Mucosa of descending colon (tissue), 3 donors: ENCODE measurements at regions not wholly inside any gene's neighbourhood (a gene's known extent, or its start where the extent isn't known, plus 50 kb on each side); places are given as distances from the start of the nearest gene placed in this dataset.

Source experiments
- ATAC-seq: fragments of 200-7000 bp; cut with Tn5 transposase; one replicate; pipeline ENCODE4 v1.9.1; 2020; ENCODE audit warnings: mild to moderate bottlenecking, moderate library complexity
- DNase-seq, 3 donors: peaks; one replicate each; pipeline ENCODE4 v3.0.0-alpha.2; 2020
- H3K36me3 ChIP-seq: fragments of 200-600 bp; one replicate; pipeline ENCODE4 v1.8.0; 2021; ENCODE audit warnings: low read depth, mild to moderate bottlenecking
- H3K4me1 ChIP-seq: fragments of 200-600 bp; one replicate; pipeline ENCODE4 v1.8.0; 2021; ENCODE audit warnings: low read depth, mild to moderate bottlenecking
- H3K4me3 ChIP-seq: fragments of 200-600 bp; one replicate; pipeline ENCODE4 v1.8.0; 2021; ENCODE audit warnings: mild to moderate bottlenecking
- H3K9me3 ChIP-seq: fragments of 200-600 bp; one replicate; pipeline ENCODE4 v1.8.0; 2021; ENCODE audit warnings: mild to moderate bottlenecking
- CTCF ChIP-seq: fragments of 200-600 bp; IDR thresholded peaks from one replicate; pipeline ENCODE4 v1.8.0; 2022; ENCODE audit warnings: antibody characterized with exemption, mild to moderate bottlenecking
- intact Hi-C, 2 donors: fragments of 100-400 bp; cut with DNase I in 1 of 2; cut with micrococcal nuclease in 1 of 2; formaldehyde crosslinking; loops; one replicate each; pipeline versions ENCODE4 v1.11.0 to v1.11.1; 2022; cut with DNase I, micrococcal nuclease
- donor health status: DM: no; HTN: no; CAD: no; lungs with moderate emphysema.
- donor health status: DM: no; HTN: no; CAD: no.
- donor health status: DM: no; HTN: yes; CAD: no.

- H3K4me1 ChIP-seq: no peaks in the 10 kb centered on the region
- no peak for TF ChIP-seq CTCF
- H3K4me3 ChIP-seq: no peak overlapping the region
- no peaks in the 10 kb centered on the region for H3K36me3 ChIP-seq
- ATAC-seq: no peak
- no peak for DNase-seq
- intact Hi-C loops: no loop called here
- H3K9me3 ChIP-seq: peaks cover 41% of the 10 kb centered on the region
These were observed 681.8 kb downstream of the TYW1 start for GRCh38 chr7:67678419-67678818.

GRCh38 chr7:67683628-67684027 is 687.0 kb downstream of the TYW1 start:
- no peak for DNase-seq
- intact Hi-C loops: no loop called here

GRCh38 chr7:67690700-67691099 is 694.1 kb downstream of the TYW1 start:
- ATAC-seq (no peak), DNase-seq (no peak)
- no peak for TF ChIP-seq CTCF
- H3K36me3 ChIP-seq: no peaks in the 10 kb centered on the region
- no peaks in the 10 kb centered on the region for H3K4me1 ChIP-seq
- intact Hi-C loops: no loop called here
- no peak overlapping the region for H3K4me3 ChIP-seq
- H3K9me3 ChIP-seq: peaks cover 27% of the 10 kb centered on the region

More at GRCh38 chr7:67683628-67684027, 687.0 kb downstream of the TYW1 start:
- no peak overlapping the region for H3K4me3 ChIP-seq
- no peaks in the 10 kb centered on the region for H3K4me1 ChIP-seq
- TF ChIP-seq CTCF: no peak
- peaks cover 27% of the 10 kb centered on the region for H3K9me3 ChIP-seq
- no peak for ATAC-seq
- no peaks in the 10 kb centered on the region for H3K36me3 ChIP-seq

GRCh38 chr7:67692425-67692824 is 695.8 kb downstream of the TYW1 start:
- H3K4me3 ChIP-seq: no peak overlapping the region
- intact Hi-C loops: no loop called here
- H3K36me3 ChIP-seq: no peaks in the 10 kb centered on the region
- H3K9me3 ChIP-seq: peaks cover 27% of the 10 kb centered on the region
- H3K4me1 ChIP-seq: no peaks in the 10 kb centered on the region
- ATAC-seq: no peak
- DNase-seq: no peak
- no peak for TF ChIP-seq CTCF

GRCh38 chr7:67696124-67696523 is 699.5 kb downstream of the TYW1 start:
- Histone ChIP-seq H3K4me1 (no peaks in the 10 kb centered on the region), H3K9me3 (peaks cover 34% of the 10 kb centered on the region), H3K36me3 (no peaks in the 10 kb centered on the region), H3K4me3 (no peak overlapping the region)
- no peak for DNase-seq
- ATAC-seq: no peak
- intact Hi-C loops: no loop called here
- no peak for TF ChIP-seq CTCF

GRCh38 chr7:67696878-67697277 is 700.2 kb downstream of the TYW1 start:
- DNase-seq: no peak
- no peaks in the 10 kb centered on the region for H3K36me3 ChIP-seq
- no peak overlapping the region for H3K4me3 ChIP-seq
- TF ChIP-seq CTCF: no peak
- no peaks in the 10 kb centered on the region for H3K4me1 ChIP-seq
- intact Hi-C loops: no loop called here
- peaks cover 39% of the 10 kb centered on the region for H3K9me3 ChIP-seq
- no peak for ATAC-seq
